ENCODE measurements at regions not wholly inside any gene's neighbourhood (a gene's known extent, or its start where the extent isn't known, plus 50 kb on each side); places are given as distances from the start of the nearest gene placed in this dataset.
"Not testable (repeated sequence)": the region's sequence is repeated elsewhere in the genome, so short reads cannot be mapped to it uniquely, and the experiment has no call there.

GRCh38 chr1:55793856-55794255, 578.7 kb upstream of the USP24 start:
- Mint-ChIP-seq H3K27ac (no peak overlapping the region), H3K4me3 (no peak overlapping the region), H3K27me3 (ENCODE audit: low read depth, poor library complexity) (no peaks in the 10 kb centered on the region), H3K4me1 (no peaks in the 10 kb centered on the region), H3K36me3 (ENCODE audit: low read depth) (no peaks in the 10 kb centered on the region), H3K9me3 (peaks cover 52% of the 10 kb centered on the region)
- no peak for DNase-seq
- TF ChIP-seq CTCF (IDR thresholded peaks at IDR 0.05), result no peak

- no peak for TF ChIP-seq CTCF (IDR thresholded peaks at IDR 0.05)
- peaks cover 46% of the 10 kb centered on the region for H3K9me3 Mint-ChIP-seq
- H3K4me1 Mint-ChIP-seq, result no peaks in the 10 kb centered on the region
- no peak overlapping the region for H3K4me3 Mint-ChIP-seq
- DNase-seq, result no peak
- no peaks in the 10 kb centered on the region for H3K36me3 Mint-ChIP-seq (ENCODE audit: low read depth)
- no peaks in the 10 kb centered on the region for H3K27me3 Mint-ChIP-seq (ENCODE audit: low read depth, poor library complexity)
- no peak overlapping the region for H3K27ac Mint-ChIP-seq
Measured at GRCh38 chr1:55792870-55793269, 577.7 kb upstream of the USP24 start.

GRCh38 chr1:55789466-55789865, 574.3 kb upstream of the USP24 start:
- DNase-seq, result no peak
- Mint-ChIP-seq H3K9me3 (peaks cover 31% of the 10 kb centered on the region), H3K4me3 (no peak overlapping the region), H3K27ac (no peak overlapping the region), H3K4me1 (no peaks in the 10 kb centered on the region), H3K36me3 (ENCODE audit: low read depth) (no peaks in the 10 kb centered on the region), H3K27me3 (ENCODE audit: low read depth, poor library complexity) (peaks cover 3% of the 10 kb centered on the region)
- no peak for TF ChIP-seq CTCF (IDR thresholded peaks at IDR 0.05)

- Mint-ChIP-seq H3K4me3 (no peak overlapping the region), H3K36me3 (ENCODE audit: low read depth) (no peaks in the 10 kb centered on the region), H3K27me3 (ENCODE audit: low read depth, poor library complexity) (peaks cover 7% of the 10 kb centered on the region), H3K27ac (no peak overlapping the region), H3K9me3 (peaks cover 20% of the 10 kb centered on the region), H3K4me1 (no peaks in the 10 kb centered on the region)
- TF ChIP-seq CTCF (IDR thresholded peaks at IDR 0.05), result no peak
- no peak for DNase-seq
Measured at GRCh38 chr1:55786396-55786795, 571.2 kb upstream of the USP24 start.

- H3K36me3 Mint-ChIP-seq (ENCODE audit: low read depth); H3K27ac Mint-ChIP-seq; H3K4me3 Mint-ChIP-seq; H3K9me3 Mint-ChIP-seq; DNase-seq; H3K4me1 Mint-ChIP-seq; H3K27me3 Mint-ChIP-seq (ENCODE audit: low read depth, poor library complexity): not testable (repeated sequence)
Measured at GRCh38 chr1:55784941-55785450, 569.8 kb upstream of the USP24 start.

GRCh38 chr1:55781944-55782482, 566.8 kb upstream of the USP24 start:
- Mint-ChIP-seq H3K4me3 (no peak overlapping the region), H3K36me3 (ENCODE audit: low read depth) (no peaks in the 10 kb centered on the region), H3K27me3 (ENCODE audit: low read depth, poor library complexity) (peaks cover 7% of the 10 kb centered on the region), H3K9me3 (peaks cover 3% of the 10 kb centered on the region), H3K4me1 (no peaks in the 10 kb centered on the region), H3K27ac (no peak overlapping the region)
- no peak for TF ChIP-seq CTCF (IDR thresholded peaks at IDR 0.05)
- DNase-seq, result no peak

Data from nephron progenitor cell (in vitro differentiated cells).